Heart left ventricle (tissue), 13 donors: ENCODE measurements at regions not wholly inside any gene's neighbourhood (a gene's known extent, or its start where the extent isn't known, plus 50 kb on each side); places are given as distances from the start of the nearest gene placed in this dataset.

ENCODE experiments used
- POLR2A ChIP-seq, 2 donors: fragments of 450-650 bp; IDR thresholded peaks; one replicate each; pipeline ENCODE4 v1.6.1; 2017; ENCODE audit warnings: antibody characterized with exemption in 2 of 2, mild to moderate bottlenecking in 2 of 2, moderate library complexity in 2 of 2
- TF ChIP-seq, protein P1 (sequence below), 12 donors: fragments of 200-600 bp; sonication (generic) in 4 of 12; IDR thresholded peaks; one replicate each; pipeline versions ENCODE4 v1.5.0 to v1.8.0; 2018 to 2022; ENCODE audit warnings: antibody characterized with exemption in 12 of 12, mild to moderate bottlenecking in 5 of 12
- donor health status: ischemic (EF 13 %, LVEDD 7.1; RV severe dilation, severe dysfunction).
- donor health status: DM: no; HTN: yes; CAD: no.
- donor health status: DM: no; HTN: no; CAD: no.
- donor health status: ischemic (EF 25% LVEDD 6.9; RV normal size, moderate dysfunction).
- donor health status: ischemic (EF 25% LVEDD 5.7; RV mildly dilated, moderate dysfunction).
- donor health status: ischemic (EF 35%, LVEDD 5.7; RV mildly dilated, moderate dysfunction).
- donor health status: nonischemic (EF 11% LVEDD 7.7; RV severe dilation, severe dysfunction).
- donor health status: DM: yes; HTN: yes; CAD: no.
- donor health status: PGD.
- donor health status: ischemic (EF 29% LVEDD 5.4; RV normal size, mild dysfunction).
- donor health status: nonischemic (EF 23%, LVEDD 6.1; RV moderate dilation, normal function).

DNA sequence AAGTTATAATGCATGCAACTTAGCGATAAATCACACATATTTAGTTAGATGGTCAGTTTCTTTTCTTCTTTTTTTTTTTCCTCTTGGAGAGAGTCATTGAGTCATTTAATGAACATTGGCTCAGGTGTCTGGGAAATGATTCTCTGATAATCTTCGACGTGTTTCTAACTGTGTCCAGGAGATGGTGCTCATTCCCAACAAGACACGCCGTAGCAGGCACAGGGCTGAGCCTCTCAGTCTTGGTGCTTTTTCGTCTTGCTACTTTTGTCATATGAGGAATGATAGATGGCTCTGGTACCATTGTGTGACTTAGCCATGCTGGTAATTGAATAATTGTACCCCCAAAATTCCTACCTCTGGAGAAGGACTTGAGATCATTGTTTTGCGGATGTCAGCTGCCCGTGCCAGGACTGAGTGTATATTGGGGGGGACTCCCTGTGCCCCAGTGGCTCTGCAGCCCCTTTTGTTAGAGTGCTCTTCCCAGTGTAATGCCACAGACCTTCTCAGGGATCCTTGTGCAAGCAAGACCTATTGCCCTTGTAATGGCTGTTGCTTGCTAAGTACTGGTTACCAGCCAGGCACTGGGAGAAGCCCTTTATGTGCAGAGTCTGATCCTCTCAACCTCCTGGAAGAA is 107.6 kb upstream of the CYRIA start:
- no peak for TF ChIP-seq POLR2A (IDR thresholded peaks at IDR 0.05)
- TF ChIP-seq, protein P1, sequence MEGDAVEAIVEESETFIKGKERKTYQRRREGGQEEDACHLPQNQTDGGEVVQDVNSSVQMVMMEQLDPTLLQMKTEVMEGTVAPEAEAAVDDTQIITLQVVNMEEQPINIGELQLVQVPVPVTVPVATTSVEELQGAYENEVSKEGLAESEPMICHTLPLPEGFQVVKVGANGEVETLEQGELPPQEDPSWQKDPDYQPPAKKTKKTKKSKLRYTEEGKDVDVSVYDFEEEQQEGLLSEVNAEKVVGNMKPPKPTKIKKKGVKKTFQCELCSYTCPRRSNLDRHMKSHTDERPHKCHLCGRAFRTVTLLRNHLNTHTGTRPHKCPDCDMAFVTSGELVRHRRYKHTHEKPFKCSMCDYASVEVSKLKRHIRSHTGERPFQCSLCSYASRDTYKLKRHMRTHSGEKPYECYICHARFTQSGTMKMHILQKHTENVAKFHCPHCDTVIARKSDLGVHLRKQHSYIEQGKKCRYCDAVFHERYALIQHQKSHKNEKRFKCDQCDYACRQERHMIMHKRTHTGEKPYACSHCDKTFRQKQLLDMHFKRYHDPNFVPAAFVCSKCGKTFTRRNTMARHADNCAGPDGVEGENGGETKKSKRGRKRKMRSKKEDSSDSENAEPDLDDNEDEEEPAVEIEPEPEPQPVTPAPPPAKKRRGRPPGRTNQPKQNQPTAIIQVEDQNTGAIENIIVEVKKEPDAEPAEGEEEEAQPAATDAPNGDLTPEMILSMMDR (IDR thresholded peaks at IDR 0.05), result peak; percentile 15 to 64 (median 54)
